ENCODE measurements at regions not wholly inside any gene's neighbourhood (a gene's known extent, or its start where the extent isn't known, plus 50 kb on each side); places are given as distances from the start of the nearest gene placed in this dataset.
"Not testable (repeated sequence)": the region's sequence is repeated elsewhere in the genome, so short reads cannot be mapped to it uniquely, and the experiment has no call there.

GRCh38 chr5:179405426-179406030 lies 60.3 kb upstream of the ADAMTS2 start:
- H3K27me3 ChIP-seq = no peaks in the 10 kb centered on the region
- no peaks in the 10 kb centered on the region for H3K36me3 ChIP-seq
- no peak for DNase-seq
- peaks cover 14% of the 10 kb centered on the region for H3K4me1 ChIP-seq
- TF ChIP-seq CTCF (IDR thresholded peaks at IDR 0.05; ENCODE audit: low read depth, low read length) = no peak
- H3K4me3 ChIP-seq (ENCODE audit: low read depth, low read length) = no peak overlapping the region
- no peaks in the 10 kb centered on the region; the same call in 1 of the 2 replicates for H3K9me3 ChIP-seq

GRCh38 chr5:179405054-179405416 lies 59.8 kb upstream of the ADAMTS2 start:
- no peak for DNase-seq
- TF ChIP-seq CTCF (IDR thresholded peaks at IDR 0.05; ENCODE audit: low read depth, low read length) = no peak
- peaks cover 14% of the 10 kb centered on the region for H3K4me1 ChIP-seq
- H3K27me3 ChIP-seq = no peaks in the 10 kb centered on the region
- H3K4me3 ChIP-seq (ENCODE audit: low read depth, low read length) = no peak overlapping the region
- H3K36me3 ChIP-seq = no peaks in the 10 kb centered on the region
- no peaks in the 10 kb centered on the region; the same call in 1 of the 2 replicates for H3K9me3 ChIP-seq

- Histone ChIP-seq H3K36me3 (no peaks in the 10 kb centered on the region), H3K4me3 (ENCODE audit: low read depth, low read length) (no peak overlapping the region), H3K4me1 (peaks cover 14% of the 10 kb centered on the region), H3K27me3 (no peaks in the 10 kb centered on the region), H3K9me3 (no peaks in the 10 kb centered on the region; the same call in 1 of the 2 replicates)
- no peak for DNase-seq
- TF ChIP-seq CTCF (IDR thresholded peaks at IDR 0.05; ENCODE audit: low read depth, low read length) = peak; percentile 35
Measured at GRCh38 chr5:179404321-179405053, 59.2 kb upstream of the ADAMTS2 start.

GRCh38 chr5:179403426-179404147 lies 58.3 kb upstream of the ADAMTS2 start:
- Histone ChIP-seq H3K36me3 (no peaks in the 10 kb centered on the region), H3K27me3 (no peaks in the 10 kb centered on the region), H3K9me3 (no peaks in the 10 kb centered on the region; the same call in 1 of the 2 replicates), H3K4me1 (peaks cover 14% of the 10 kb centered on the region), H3K4me3 (ENCODE audit: low read depth, low read length) (no peak overlapping the region)
- TF ChIP-seq CTCF (IDR thresholded peaks at IDR 0.05; ENCODE audit: low read depth, low read length) = no peak
- DNase-seq = no peak

GRCh38 chr5:179400435-179400834 lies 55.2 kb upstream of the ADAMTS2 start:
- not testable (repeated sequence) for H3K27me3 ChIP-seq; H3K36me3 ChIP-seq; H3K4me1 ChIP-seq; H3K4me3 ChIP-seq (ENCODE audit: low read depth, low read length); DNase-seq; H3K9me3 ChIP-seq

- Histone ChIP-seq H3K27me3 (no peaks in the 10 kb centered on the region), H3K4me1 (no peaks in the 10 kb centered on the region), H3K36me3 (no peaks in the 10 kb centered on the region), H3K9me3 (no peaks in the 10 kb centered on the region; the same call in 1 of the 2 replicates), H3K4me3 (ENCODE audit: low read depth, low read length) (no peak overlapping the region)
- no peak for DNase-seq
- no peak for TF ChIP-seq CTCF (IDR thresholded peaks at IDR 0.05; ENCODE audit: low read depth, low read length)
Measured at GRCh38 chr5:179400020-179400419, 54.8 kb upstream of the ADAMTS2 start.

GRCh38 chr5:179399327-179399726 lies 54.1 kb upstream of the ADAMTS2 start:
- not testable (repeated sequence) for H3K36me3 ChIP-seq; H3K27me3 ChIP-seq; H3K9me3 ChIP-seq; DNase-seq; H3K4me3 ChIP-seq (ENCODE audit: low read depth, low read length); H3K4me1 ChIP-seq
